Stimulated activated CD8-positive, alpha-beta memory T cell treated with anti-CD3 and anti-CD28 coated beads, Interleukin-7, amount 100 ng/mL, for 24 hours (primary cell): ENCODE measurements at regions not wholly inside any gene's neighbourhood (a gene's known extent, or its start where the extent isn't known, plus 50 kb on each side); places are given as distances from the start of the nearest gene placed in this dataset.
"Not testable (repeated sequence)": the region's sequence is repeated elsewhere in the genome, so short reads cannot be mapped to it uniquely, and the experiment has no call there.

Experiments
- DNase-seq: peaks from one replicate; pipeline ENCODE4 v3.0.0-alpha.2; 2020; ENCODE audit warnings: low read depth

DNA sequence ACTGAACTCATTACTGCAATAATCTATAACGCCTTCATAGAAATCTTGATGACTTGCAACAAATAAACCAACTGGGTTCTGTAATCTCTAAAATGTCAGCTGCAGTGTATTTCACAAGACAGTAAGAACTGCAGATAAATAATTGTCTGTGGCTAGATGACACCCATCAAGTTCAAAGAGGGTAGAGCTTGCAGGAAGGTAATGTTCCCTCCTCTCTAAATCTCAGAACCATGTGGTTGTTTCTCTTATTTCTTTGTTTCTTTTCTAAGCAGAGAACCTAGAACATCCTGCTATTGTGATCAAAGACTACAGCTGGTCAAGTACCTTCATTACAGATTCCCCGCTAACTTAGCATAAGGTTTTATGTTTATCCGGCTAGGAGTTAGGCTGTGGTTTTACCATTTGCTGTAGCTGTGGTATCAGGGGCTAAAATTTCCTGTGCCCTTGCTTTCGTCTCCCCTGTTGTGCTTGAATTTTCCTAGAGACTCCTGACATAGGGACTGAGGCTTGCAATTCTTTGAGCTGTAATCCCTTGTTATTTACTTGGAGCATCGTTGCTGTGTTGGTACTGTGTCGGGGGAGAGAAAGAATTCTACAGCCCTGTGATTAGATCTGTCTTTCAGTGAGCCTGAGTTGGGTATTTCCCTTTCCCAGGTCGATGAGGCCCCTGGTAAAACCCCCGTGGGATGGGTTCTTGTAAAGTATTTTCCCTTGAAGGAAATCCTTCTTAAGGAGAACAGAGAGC, 253.1 kb upstream of the BTG1 start:
- DNase-seq: no peak

DNA sequence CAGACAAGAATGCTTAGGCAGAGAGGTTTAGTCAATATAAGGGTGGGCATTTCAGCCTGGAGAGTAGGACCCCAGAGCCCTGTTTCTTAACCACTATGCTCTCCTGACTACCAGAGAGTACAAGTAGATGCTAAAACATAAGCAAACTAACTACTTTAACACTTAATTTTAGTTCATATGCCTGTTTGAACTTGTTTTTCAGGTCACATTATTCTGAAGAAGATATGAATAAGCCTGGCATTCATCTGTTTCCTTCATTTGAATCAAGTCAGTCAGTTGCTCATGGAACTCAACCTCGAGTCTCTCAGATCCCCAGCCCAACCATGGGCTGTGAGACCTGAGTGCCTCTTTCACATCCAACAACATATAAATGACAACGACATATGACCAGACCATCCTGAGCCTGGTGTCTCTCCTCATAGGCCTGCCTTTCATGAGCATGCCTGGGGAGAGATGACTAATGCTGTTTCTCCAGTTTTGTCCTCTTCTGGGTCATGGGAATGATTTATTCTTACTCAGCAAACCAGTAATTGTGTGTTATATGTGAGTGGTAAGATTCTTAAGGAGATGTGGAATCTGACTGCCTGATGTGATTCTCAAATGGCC, 251.1 kb upstream of the BTG1 start:
- DNase-seq: no peak

DNA sequence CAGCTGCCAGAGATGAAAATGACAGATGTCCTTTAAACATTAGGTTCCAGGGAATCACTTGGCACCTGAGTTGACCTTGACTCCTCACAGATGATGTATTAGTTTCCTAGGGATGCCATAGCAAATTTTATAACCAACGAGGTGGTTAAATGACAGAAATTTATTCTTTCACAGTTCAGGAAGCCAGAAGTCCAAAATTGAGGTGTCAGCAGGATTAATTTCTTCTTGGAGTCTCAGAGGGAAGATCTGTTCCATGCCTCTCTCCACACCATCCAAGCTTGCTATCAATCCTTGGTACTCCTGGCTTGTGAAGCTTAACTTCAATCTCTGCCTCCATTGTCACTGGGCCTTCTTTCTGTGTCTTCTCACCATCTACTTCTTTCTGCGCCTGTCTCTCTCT, 249.7 kb upstream of the BTG1 start:
- no peak for DNase-seq

DNA sequence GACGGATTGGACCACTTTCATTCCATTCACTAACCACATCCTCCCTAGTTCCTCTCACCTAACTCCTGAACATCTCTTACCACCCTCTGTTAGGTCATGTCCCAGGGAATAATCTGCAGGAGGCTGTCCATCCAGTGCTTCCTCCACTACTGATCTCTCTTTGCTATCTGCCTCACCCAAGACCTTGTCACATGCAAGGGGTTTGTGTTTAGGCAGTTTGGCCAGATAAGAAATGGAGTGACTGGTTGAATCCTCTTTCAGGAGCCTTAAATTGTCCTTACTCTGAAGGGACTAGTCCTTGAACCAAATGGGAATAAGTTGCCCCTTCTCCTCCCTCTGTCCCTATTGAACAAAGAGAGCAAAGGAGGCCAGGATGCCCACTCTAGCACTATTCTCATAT, 249.2 kb upstream of the BTG1 start:
- no peak for DNase-seq

DNA sequence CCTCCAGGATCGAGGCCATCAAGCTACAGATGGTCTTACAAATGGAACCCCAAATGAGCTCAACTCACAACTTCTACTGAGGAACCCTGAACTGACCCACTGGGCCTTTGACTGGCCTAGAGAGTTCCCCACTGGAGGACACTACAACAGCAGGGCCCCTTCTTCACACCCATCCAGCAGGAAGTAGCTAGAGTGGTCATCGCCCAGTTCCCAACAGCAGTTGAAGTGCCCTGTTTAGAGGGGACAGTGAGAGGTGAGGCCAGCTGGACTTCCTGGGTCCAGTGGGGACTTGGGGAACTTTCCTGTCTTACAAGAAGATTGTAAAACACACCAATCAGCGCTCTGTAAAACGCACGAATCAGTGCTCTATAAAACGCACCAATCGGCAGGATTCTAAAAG, 247.9 kb upstream of the BTG1 start:
- DNase-seq: no peak

DNA sequence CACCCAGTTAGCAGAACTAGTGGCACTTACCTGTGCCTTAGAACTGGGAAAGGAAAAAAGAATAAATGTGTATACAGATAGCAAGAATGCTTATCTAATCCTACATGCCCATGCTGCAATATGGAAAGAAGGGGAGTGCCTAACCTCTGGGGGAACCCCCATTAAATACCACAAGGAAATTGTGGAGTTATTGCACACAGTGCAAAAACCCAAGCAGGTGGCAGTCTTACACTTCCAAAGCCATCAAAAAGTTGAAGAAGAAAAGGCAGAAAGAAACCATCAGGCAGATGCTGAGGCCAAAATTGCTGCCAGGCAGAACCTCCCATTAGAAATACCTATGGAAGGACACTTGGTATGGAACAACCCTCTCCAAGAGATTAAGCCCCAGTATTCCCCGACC, 246.1 kb upstream of the BTG1 start:
- DNase-seq: not testable (repeated sequence)

DNA sequence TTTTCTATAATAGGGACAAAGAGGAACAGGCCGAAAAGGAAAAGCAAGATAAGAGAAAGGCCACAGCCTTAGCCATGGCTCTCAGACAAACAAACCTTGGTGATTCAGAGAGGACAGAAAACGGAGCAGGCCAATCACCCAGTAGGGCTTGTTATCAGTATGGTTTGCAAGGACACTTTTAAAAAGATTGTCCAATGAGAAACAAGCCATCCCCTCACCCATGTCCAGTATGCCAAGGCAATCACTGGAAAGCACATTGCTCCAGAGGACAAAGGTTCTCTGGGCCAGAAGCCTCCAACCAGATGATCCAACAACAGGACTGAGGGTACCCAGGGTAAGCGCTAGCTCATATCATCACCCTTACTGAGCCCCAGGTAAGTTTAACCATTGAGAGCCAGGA, 243.8 kb upstream of the BTG1 start:
- no peak for DNase-seq

DNA sequence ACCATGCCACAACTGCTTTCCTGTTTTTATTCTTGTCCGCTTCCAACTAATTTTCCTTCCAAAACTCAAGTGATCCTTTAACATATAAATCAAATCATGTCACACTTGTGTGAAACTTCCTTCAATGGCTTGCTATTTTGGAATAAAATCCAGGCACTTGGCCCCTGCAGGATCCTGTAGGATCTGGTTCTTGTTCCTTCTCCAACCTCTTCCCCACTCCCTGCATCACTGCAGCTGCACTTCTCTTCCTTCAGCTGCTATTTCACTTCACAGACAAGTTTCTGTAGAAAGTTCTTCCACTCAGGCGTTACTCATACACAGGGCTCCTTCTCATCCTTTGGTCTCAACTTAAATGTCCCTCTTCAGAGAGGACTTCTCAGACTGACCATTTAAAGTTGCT, 239.7 kb upstream of the BTG1 start:
- no peak for DNase-seq

DNA sequence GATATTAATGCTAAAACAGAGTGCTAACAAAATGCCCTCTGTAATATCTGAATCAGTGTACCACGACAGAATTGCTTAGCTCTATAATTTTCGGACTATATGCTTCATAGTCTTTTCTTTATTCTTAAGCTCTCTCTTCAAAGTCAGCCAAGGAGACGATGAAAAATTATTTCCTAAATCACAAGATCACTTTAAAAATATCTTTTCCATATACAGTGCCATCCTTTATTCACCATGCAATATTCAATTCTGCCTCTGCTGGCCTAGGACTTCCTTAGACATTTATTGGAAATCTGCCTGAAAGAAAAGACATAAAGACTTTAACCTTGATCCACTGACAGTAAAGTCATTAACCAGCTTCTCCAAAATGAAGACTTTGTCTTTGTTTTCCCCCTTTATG, 238.9 kb upstream of the BTG1 start:
- DNase-seq: no peak

DNA sequence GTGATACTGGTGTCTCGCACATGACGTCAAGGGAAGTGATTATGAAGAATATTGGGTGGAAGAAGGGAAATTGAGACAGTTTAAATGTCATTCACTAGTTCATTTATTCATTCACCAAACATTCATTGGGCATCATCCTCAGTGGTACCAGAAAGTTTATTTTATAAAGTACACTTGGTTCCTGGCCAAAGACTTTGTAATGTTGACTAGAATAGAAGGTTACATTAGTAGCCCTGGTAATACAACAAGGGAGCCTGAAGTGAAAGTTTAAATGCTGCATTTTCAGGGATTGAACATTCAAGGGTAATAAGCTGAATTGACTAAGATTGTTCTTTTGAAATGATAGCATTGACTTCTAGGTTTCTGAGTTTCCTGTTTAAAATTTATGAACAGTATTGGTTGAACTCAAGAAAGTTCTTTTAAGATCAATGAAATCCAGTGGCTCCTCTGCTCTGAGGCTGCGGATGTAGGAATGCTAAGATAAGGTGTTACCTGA, 236.8 kb upstream of the BTG1 start:
- no peak for DNase-seq

DNA sequence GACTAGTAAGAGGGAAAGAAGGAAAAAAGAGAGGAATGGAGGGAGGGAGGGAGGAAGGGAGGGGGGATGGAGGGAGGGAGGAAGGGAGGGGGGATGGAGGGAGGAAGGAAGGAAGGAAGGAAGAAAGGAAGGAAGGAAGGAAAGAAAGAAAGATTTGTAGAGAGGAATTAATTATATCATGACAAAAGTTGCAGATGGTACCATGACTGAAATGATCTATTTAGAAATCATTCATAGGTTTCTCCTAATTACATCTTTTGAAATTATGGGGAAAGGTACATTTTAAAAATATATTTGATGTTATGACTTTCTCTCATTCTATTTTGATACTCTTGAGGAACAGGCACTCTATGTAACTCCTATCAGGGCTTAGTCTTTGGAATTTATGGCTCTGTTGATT, 236.2 kb upstream of the BTG1 start:
- no peak for DNase-seq

DNA sequence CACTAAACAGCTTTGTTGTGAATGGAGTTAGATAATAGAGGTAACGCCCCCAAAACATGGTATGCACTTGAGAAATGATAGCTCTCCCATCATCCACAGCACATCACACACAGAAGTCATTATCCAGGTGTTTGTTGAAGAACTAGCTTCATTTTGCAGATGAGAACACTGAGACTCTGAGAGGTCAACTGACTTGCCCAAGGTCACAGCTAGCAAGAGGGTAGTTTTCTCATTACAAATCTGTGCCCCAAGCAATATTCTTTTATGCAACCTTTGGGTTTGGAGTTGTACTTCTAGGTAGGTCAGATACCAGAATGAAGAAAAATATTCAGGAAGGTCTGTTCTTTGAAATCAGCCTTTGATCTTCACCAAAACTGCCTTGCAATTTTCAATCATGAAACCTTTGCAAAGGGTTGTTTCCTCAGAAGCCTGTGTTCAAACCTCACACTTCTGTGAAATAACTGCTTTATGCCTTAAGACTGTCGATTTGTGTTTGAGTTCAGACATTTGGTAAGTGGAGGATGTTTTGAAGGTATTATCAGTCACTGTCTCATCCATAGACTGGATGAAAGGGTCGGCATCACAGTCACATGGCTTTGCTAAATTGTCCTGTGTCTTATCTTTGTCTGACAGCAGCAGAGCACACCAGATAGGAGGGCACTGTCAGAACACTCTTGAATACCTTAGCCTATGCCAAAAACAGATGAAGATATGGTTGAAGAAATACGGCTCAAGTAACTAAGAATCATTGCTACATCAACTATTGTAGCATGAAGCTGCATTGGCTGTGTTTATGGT, 233.2 kb upstream of the BTG1 start:
- no peak for DNase-seq

DNA sequence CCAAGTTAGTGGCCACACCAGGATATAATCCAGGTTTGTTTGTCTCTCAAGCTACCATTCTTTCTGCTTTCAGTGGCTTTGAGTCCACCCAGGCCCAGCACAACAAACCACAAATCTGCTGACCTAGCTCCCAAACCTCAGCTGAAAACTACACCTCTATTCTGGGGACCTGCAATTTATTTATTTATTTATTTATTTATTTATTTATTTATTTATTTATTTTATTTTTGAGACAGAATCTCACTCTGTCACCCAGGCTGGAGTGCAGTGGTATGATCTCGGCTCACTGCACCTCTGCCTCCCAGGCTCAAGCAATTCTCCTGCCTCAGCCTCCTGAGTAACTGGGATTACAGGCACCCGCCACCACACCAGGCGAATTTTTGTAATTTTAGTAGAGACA, 229.9 kb upstream of the BTG1 start:
- not testable (repeated sequence) for DNase-seq

DNA sequence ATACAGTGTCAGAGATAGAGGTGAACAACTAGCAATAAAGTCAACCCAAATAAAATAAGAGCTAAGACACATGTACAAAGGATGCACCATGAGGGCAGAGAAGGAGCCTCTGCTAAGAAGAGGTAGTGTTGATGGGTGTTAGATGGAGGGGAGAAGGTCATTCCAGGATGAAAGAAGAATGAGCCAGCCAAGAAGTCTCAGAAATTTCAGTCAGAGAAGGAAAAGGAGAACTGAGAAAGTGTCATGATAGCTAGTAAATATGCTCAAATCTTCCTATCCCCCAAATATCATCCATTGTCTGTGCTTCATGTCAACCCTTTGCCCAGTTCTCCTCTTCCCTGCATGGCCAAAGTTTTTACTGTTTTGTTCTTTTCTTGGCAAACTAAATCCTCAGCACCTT, 225.2 kb upstream of the BTG1 start:
- no peak for DNase-seq

DNA sequence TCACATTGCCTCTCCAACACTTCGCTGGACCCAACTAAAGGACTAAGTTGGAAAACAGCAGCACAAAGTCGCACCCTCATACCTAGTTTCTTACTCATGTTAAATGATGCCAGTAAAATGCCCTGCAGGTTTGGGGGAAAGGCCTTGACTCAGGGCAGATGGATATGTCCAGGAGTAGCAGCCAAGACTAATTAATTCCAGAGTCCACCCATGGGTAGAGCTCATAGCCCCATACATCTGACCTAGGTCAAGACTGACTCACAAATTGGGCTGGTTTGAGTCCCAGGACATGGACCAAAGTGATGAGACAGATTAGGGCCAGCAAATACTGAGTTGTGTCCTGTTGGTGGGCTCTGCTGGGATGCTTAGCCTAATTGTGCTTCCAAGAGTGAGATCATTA, 224.0 kb upstream of the BTG1 start:
- DNase-seq: no peak

DNA sequence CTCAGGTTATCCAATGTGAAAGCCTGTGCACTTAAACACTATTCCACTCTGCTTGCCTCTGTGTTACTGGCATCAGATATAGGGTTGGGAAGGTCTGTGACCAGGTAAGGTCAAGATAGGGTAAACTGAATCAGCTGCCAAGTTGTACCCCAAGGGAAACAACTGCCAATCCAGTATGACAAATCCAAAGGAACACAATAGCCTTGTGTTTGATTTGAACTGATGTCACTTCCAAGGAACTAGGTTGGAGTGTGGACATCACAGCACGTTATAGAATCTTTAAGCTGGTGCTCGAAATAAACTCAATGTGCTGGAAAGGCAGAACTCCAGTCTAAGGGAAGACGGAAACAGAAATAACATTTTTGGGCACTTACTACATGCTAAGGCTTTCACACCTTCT, 223.4 kb upstream of the BTG1 start:
- DNase-seq: no peak

DNA sequence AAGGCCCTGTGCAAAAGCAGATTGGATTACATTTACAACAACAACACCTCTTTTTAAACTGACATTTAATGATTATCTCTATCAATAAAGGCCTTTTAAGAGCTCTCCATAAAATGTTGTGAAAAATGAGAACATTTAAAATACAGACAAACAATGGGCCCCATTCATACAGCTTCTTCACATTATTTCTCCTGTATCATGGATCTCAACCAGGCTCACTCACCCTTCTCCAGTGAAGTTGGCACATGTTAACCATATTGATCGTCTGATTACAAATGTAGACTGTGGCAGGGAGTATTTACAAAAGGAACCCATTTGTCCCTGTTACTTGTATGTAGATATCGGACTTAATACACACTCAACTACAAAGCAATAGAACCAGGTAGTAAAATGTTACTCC, 220.2 kb upstream of the BTG1 start:
- DNase-seq: no peak

DNA sequence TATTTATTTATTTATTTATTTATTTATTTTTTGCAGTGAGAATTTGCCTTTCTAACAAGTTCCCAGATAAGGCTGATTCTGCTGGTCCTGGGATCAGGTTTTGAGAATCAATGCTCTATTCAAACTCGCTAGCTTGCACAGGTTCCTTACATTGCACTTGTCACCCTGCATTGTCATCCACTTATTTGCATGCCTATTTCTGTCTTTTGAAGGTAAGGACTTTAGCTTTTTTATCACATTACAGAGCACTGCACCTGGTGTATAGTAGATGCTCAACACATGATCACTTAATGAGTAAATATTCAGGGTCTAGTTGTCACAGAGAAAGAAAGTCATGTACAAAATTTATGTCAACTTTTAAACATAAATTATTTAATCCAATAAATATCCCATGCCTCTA, 219.7 kb upstream of the BTG1 start:
- no peak for DNase-seq

DNA sequence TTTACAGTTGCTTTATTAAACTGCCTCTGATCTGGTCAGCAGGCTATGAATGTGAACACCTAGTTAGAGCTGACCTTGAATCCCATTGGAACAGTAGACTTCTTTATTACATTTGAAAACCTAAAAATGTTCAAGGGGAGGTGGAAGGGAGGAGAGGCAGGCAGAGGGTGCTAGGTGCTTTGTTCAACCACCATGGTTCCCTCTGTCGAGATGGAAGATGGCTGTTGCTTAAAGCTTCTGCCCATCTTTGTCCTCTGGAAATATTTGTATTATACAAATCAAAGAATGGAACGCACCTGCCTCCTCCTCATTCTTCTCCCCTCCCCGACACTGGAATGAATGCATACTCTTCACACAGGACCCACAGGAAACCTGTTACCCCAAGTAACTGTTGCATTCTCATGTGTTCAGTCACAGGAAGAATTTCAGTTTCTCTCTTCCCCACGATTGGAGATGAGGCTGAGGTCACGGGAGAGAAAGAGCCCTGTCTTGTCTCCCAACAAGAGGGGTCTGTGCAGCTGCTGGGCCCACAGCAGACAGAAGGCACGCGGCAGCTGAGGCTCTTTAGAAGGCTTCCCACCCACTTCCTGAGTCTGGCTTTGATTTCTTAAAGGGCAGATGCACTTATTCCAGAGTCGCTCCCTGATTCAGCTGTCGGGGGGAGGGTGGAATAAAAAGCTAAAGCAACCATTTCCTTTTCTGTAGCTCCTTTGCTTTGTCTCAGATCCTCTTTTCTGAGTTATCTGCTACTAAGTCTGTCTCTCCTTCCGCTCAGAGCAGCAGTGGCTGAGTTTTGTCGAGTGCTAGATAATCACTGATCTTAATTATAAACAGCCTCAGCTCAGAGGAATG, 217.9 kb upstream of the BTG1 start:
- DNase-seq: no peak

DNA sequence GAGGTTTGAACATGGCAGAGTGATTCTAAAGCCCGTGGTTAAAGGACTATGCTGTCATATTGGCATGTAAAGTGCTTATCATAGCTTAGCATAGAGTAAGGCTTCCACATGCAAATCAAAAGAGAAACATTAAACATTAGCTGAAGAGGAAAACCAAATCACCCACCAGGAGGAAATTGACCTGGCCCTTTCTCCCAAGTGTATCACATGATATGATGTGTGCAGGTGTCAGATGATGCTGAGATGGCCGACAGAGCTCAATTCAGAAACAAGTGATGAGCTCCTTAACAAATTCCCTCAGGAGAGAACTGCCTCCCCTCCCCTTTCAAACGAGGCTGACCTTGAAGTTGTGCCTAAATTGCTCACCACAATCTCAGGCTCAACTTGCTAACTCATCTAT, 217.1 kb upstream of the BTG1 start:
- no peak for DNase-seq

DNA sequence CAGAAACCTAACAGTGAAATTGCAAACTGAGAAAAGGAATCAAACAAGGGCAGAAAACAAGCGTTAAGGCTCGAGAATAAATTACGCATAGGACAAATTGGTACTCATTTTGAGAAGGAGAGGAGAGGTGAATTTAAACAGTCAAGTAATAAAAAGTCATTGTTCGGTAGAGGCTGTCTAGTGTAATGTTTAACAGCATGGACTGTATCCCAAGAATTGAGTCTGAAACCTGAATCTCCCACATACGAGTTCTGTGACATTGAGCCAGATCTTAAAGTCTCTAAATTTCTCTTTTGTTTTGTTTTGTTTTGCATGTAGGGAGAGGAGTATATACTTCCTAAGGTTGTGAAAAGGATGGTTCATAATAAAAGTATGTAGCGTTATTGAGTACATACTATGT, 216.5 kb upstream of the BTG1 start:
- no peak for DNase-seq

DNA sequence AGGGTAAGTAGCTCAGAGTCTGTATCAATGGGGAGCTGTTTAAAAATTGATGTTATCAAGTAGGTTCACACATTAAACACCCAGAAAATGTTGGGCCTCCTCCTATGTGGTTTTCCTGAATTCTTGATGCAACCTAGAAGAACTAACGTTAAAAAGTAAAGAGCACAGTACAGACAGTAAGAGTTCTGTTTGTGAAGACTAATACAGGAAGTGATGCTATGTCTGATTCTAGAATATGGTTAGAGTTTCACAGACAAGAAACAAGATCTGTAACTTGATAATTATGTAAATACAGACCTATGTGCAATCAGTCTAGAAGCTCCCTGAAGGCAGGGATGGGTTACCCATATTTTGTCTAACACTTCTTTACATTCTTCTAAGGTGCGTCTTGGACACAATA, 214.9 kb upstream of the BTG1 start:
- no peak for DNase-seq
